ENCODE measurements at regions not wholly inside any gene's neighbourhood (a gene's known extent, or its start where the extent isn't known, plus 50 kb on each side); places are given as distances from the start of the nearest gene placed in this dataset.

DNA sequence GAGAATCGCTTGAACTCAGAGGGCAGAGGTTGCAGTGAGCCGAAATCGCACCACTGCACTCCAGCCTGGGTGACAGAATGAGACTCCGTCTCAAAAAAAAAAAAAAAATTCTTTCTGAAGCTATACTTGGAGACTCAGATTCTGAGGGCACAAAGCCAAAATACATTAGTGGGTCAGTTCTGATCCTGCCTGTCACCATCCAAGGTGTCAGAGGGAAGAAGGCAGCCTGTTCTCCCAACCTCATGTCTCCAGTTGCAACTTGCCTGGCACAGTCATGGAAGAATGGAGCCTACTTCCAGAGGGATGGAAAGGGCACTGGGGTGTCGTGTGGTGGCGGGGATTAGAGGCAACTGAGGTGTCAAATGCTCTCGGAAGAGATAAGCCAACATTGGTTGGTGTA, 104.8 kb upstream of the GATA6 start:
- TF ChIP-seq CTCF (IDR thresholded peaks at IDR 0.05 in 8 of 11, conservative IDR thresholded peaks at IDR 0.05 in 3 of 11): no peak
- no peak for TF ChIP-seq POLR2A (IDR thresholded peaks at IDR 0.05)
- TF ChIP-seq POLR2AphosphoS5 (IDR thresholded peaks at IDR 0.05): no peak
